ENCODE measurements at regions not wholly inside any gene's neighbourhood (a gene's known extent, or its start where the extent isn't known, plus 50 kb on each side); places are given as distances from the start of the nearest gene placed in this dataset.

DNA sequence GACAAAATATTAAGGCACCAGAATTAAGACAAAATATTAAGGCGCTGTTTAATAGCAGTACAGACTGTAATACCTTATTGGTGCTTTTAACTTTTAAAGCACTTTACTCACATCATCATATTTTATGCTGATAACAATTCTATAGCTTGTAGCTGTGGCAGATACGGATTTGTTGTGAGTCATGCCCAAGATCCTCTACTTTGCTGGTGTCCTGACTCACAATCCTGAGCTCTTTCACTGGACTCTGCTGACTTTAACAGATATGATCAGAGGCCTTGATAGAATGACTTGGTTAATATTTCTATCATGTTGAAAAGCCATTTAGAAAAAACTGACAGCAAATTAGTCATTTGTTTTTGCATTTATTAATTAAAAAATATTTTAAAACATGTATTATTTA lies 99.0 kb upstream of the PKP2 start:
- H3K27me3 ChIP-seq (ENCODE audit: control insufficient read depth, low read length), result no peaks in the 10 kb centered on the region
- H3K4me2 ChIP-seq (ENCODE audit: low read length), result no peak overlapping the region
- no peak overlapping the region for H3K4me3 ChIP-seq (ENCODE audit: low read length)
- H4K20me1 ChIP-seq (ENCODE audit: control insufficient read depth, insufficient read depth, low read depth, low read length), result no peaks in the 10 kb centered on the region
- no peaks in the 10 kb centered on the region for H3K79me2 ChIP-seq (ENCODE audit: control insufficient read depth, low read length)
- H3K9me3 ChIP-seq (ENCODE audit: control insufficient read depth, insufficient read depth, low read length), result no peaks in the 10 kb centered on the region
- H3F3A ChIP-seq (ENCODE audit: control insufficient read depth, insufficient read depth), result no peaks in the 10 kb centered on the region
- no peak overlapping the region for H3K27ac ChIP-seq (ENCODE audit: low read depth, low read length)
- H3K4me1 ChIP-seq (ENCODE audit: control insufficient read depth, low read length), result no peaks in the 10 kb centered on the region
- no peaks in the 10 kb centered on the region for H3K9me2 ChIP-seq (replicated peaks; ENCODE audit: control insufficient read depth, low read length)
- no peaks in the 10 kb centered on the region for H3K36me3 ChIP-seq (ENCODE audit: control insufficient read depth, low read length)
- TF ChIP-seq, protein P1, sequence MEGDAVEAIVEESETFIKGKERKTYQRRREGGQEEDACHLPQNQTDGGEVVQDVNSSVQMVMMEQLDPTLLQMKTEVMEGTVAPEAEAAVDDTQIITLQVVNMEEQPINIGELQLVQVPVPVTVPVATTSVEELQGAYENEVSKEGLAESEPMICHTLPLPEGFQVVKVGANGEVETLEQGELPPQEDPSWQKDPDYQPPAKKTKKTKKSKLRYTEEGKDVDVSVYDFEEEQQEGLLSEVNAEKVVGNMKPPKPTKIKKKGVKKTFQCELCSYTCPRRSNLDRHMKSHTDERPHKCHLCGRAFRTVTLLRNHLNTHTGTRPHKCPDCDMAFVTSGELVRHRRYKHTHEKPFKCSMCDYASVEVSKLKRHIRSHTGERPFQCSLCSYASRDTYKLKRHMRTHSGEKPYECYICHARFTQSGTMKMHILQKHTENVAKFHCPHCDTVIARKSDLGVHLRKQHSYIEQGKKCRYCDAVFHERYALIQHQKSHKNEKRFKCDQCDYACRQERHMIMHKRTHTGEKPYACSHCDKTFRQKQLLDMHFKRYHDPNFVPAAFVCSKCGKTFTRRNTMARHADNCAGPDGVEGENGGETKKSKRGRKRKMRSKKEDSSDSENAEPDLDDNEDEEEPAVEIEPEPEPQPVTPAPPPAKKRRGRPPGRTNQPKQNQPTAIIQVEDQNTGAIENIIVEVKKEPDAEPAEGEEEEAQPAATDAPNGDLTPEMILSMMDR (IDR thresholded peaks at IDR 0.05; ENCODE audit: low read depth, low read length, poor library complexity, severe bottlenecking), result no peak
- TF ChIP-seq EZH2phosphoT487 (IDR thresholded peaks at IDR 0.05; ENCODE audit: borderline replicate concordance, low read length), result no peak

- Histone ChIP-seq H3K9me3 (ENCODE audit: control insufficient read depth, insufficient read depth, low read length) (no peaks in the 10 kb centered on the region), H3K9me2 (replicated peaks; ENCODE audit: control insufficient read depth, low read length) (no peaks in the 10 kb centered on the region), H3K4me3 (ENCODE audit: low read length) (no peak overlapping the region), H4K20me1 (ENCODE audit: control insufficient read depth, insufficient read depth, low read depth, low read length) (no peaks in the 10 kb centered on the region), H3K27ac (ENCODE audit: low read depth, low read length) (no peak overlapping the region), H3K79me2 (ENCODE audit: control insufficient read depth, low read length) (no peaks in the 10 kb centered on the region), H3K36me3 (ENCODE audit: control insufficient read depth, low read length) (no peaks in the 10 kb centered on the region), H3K4me1 (ENCODE audit: control insufficient read depth, low read length) (no peaks in the 10 kb centered on the region), H3K4me2 (ENCODE audit: low read length) (no peak overlapping the region), H3K27me3 (ENCODE audit: control insufficient read depth, low read length) (no peaks in the 10 kb centered on the region), H3F3A (ENCODE audit: control insufficient read depth, insufficient read depth) (no peaks in the 10 kb centered on the region)
- TF ChIP-seq, protein P1 (IDR thresholded peaks at IDR 0.05; ENCODE audit: low read depth, low read length, poor library complexity, severe bottlenecking), result no peak
- no peak for TF ChIP-seq EZH2phosphoT487 (IDR thresholded peaks at IDR 0.05; ENCODE audit: borderline replicate concordance, low read length)
Observed at GRCh38 chr12:32993404-32993803, 96.8 kb upstream of the PKP2 start.

GRCh38 chr12:32989705-32990104 lies 93.1 kb upstream of the PKP2 start:
- H3K27me3 ChIP-seq (ENCODE audit: control insufficient read depth, low read length), result no peaks in the 10 kb centered on the region
- no peaks in the 10 kb centered on the region for H3K79me2 ChIP-seq (ENCODE audit: control insufficient read depth, low read length)
- no peak overlapping the region for H3K4me2 ChIP-seq (ENCODE audit: low read length)
- no peaks in the 10 kb centered on the region for H3K36me3 ChIP-seq (ENCODE audit: control insufficient read depth, low read length)
- no peak for TF ChIP-seq EZH2phosphoT487 (IDR thresholded peaks at IDR 0.05; ENCODE audit: borderline replicate concordance, low read length)
- TF ChIP-seq, protein P1 (IDR thresholded peaks at IDR 0.05; ENCODE audit: low read depth, low read length, poor library complexity, severe bottlenecking), result no peak
- H3K9me3 ChIP-seq (ENCODE audit: control insufficient read depth, insufficient read depth, low read length), result no peaks in the 10 kb centered on the region
- H3K9me2 ChIP-seq (replicated peaks; ENCODE audit: control insufficient read depth, low read length), result no peaks in the 10 kb centered on the region
- H3K27ac ChIP-seq (ENCODE audit: low read depth, low read length), result no peak overlapping the region
- no peaks in the 10 kb centered on the region for H3K4me1 ChIP-seq (ENCODE audit: control insufficient read depth, low read length)
- no peak overlapping the region for H3K4me3 ChIP-seq (ENCODE audit: low read length)
- H4K20me1 ChIP-seq (ENCODE audit: control insufficient read depth, insufficient read depth, low read depth, low read length), result no peaks in the 10 kb centered on the region
- no peaks in the 10 kb centered on the region for H3F3A ChIP-seq (ENCODE audit: control insufficient read depth, insufficient read depth)

DNA sequence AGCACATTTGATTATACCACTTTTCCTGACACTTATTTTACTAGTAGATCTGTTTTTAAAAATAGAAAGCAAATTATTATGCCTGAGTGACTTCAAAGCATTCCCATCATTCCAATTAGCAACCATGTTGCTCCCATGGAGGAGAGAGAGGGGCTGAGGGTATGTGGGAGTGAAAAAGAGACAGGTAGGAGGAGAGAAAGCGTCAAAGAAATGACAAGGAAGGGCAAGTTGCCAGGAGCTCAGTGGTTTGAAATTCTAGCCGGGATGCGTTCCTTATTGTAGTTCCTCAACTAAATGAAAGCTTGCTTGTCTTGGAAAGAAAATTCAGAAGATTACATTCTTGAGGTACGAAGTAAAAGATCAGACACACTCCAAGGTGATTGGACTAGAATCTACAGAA lies 92.4 kb upstream of the PKP2 start:
- Histone ChIP-seq H3K27ac (ENCODE audit: low read depth, low read length) (no peak overlapping the region), H3F3A (ENCODE audit: control insufficient read depth, insufficient read depth) (no peaks in the 10 kb centered on the region), H3K79me2 (ENCODE audit: control insufficient read depth, low read length) (no peaks in the 10 kb centered on the region), H3K36me3 (ENCODE audit: control insufficient read depth, low read length) (no peaks in the 10 kb centered on the region), H3K4me3 (ENCODE audit: low read length) (no peak overlapping the region), H3K4me1 (ENCODE audit: control insufficient read depth, low read length) (no peaks in the 10 kb centered on the region), H3K4me2 (ENCODE audit: low read length) (no peak overlapping the region), H3K27me3 (ENCODE audit: control insufficient read depth, low read length) (no peaks in the 10 kb centered on the region), H3K9me2 (replicated peaks; ENCODE audit: control insufficient read depth, low read length) (no peaks in the 10 kb centered on the region), H3K9me3 (ENCODE audit: control insufficient read depth, insufficient read depth, low read length) (no peaks in the 10 kb centered on the region), H4K20me1 (ENCODE audit: control insufficient read depth, insufficient read depth, low read depth, low read length) (no peaks in the 10 kb centered on the region)
- TF ChIP-seq, protein P1 (IDR thresholded peaks at IDR 0.05; ENCODE audit: low read depth, low read length, poor library complexity, severe bottlenecking), result no peak
- no peak for TF ChIP-seq EZH2phosphoT487 (IDR thresholded peaks at IDR 0.05; ENCODE audit: borderline replicate concordance, low read length)
